BE2C (cell line): ENCODE measurements at regions not wholly inside any gene's neighbourhood (a gene's known extent, or its start where the extent isn't known, plus 50 kb on each side); places are given as distances from the start of the nearest gene placed in this dataset.

Experiments
- DNase-seq: peaks from one replicate; pipeline ENCODE4 v3.0.0-alpha.2; 2020
- H3K27me3 ChIP-seq: fragments of 250-450 bp; sonication (Bioruptor Pico); 2 replicates; pipeline ENCODE4 v1.5.1; 2020; ENCODE audit warnings: mild to moderate bottlenecking
- H3K36me3 ChIP-seq: fragments of 250-450 bp; sonication (Bioruptor Pico); 2 replicates; pipeline ENCODE4 v1.5.1; 2020; ENCODE audit warnings: mild to moderate bottlenecking
- H3K4me1 ChIP-seq: fragments of 250-450 bp; sonication (Bioruptor Pico); 2 replicates; pipeline ENCODE4 v1.5.1; 2020
- H3K4me3 ChIP-seq: 2 replicates; pipeline ENCODE4 v1.5.1; 2011; ENCODE audit warnings: low read depth, low read length
- H3K9me3 ChIP-seq: fragments of 250-450 bp; sonication (Bioruptor Pico); 2 replicates; pipeline ENCODE4 v1.5.1; 2020
- TF ChIP-seq, protein P1 (sequence below): IDR thresholded peaks from 2 replicates; pipeline ENCODE4 v1.5.1; 2012; ENCODE audit warnings: mild to moderate bottlenecking, low read depth, low read length

DNA sequence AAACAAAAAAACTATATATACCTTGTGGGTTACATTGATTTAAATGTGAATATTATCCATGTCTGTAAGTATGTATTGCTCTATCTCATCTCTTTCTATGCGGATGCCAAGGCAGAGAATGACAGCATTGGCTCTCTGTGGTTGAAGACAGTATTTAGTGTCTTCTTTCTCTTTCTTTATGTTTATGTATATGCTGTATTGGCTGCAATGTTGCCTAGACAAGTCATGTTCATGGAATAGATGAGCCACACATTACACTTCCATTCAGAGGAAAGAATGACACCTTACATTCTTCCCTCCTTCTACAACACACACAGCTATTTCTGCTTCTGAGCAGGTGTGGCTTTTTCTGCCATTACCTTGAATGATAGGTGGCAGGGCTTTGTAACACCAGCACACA lies 639.4 kb upstream of the MIR17HG start:
- H3K27me3 ChIP-seq: no peaks in the 10 kb centered on the region
- H3K4me1 ChIP-seq: no peaks in the 10 kb centered on the region; the same call in 1 of the 2 replicates
- no peaks in the 10 kb centered on the region for H3K36me3 ChIP-seq
- no peaks in the 10 kb centered on the region for H3K9me3 ChIP-seq
- DNase-seq: no peak
- TF ChIP-seq, protein P1, sequence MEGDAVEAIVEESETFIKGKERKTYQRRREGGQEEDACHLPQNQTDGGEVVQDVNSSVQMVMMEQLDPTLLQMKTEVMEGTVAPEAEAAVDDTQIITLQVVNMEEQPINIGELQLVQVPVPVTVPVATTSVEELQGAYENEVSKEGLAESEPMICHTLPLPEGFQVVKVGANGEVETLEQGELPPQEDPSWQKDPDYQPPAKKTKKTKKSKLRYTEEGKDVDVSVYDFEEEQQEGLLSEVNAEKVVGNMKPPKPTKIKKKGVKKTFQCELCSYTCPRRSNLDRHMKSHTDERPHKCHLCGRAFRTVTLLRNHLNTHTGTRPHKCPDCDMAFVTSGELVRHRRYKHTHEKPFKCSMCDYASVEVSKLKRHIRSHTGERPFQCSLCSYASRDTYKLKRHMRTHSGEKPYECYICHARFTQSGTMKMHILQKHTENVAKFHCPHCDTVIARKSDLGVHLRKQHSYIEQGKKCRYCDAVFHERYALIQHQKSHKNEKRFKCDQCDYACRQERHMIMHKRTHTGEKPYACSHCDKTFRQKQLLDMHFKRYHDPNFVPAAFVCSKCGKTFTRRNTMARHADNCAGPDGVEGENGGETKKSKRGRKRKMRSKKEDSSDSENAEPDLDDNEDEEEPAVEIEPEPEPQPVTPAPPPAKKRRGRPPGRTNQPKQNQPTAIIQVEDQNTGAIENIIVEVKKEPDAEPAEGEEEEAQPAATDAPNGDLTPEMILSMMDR: no peak
- H3K4me3 ChIP-seq: no peak overlapping the region

DNA sequence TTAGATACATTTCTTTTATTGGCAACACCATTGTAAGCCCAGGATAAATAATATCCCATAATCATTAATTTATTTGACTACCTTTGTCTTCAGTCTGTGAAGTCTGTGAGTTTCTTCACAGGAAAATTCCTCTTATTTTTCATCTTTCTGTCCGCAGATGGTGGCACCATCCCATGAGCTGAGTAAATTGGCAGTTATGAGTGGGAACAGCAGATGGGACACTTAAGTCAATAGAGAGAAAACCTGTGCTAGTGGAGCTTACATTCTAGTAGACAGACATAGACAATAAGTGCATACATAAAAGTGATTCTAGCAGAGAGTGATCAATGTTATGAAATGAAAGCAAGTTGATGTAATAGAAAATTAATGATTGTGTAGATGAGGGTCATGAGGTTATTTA lies 638.2 kb upstream of the MIR17HG start:
- TF ChIP-seq, protein P1: no peak
- no peak for DNase-seq
- Histone ChIP-seq H3K4me1 (peaks cover 7% of the 10 kb centered on the region), H3K27me3 (no peaks in the 10 kb centered on the region), H3K36me3 (no peaks in the 10 kb centered on the region), H3K4me3 (no peak overlapping the region), H3K9me3 (no peaks in the 10 kb centered on the region)

DNA sequence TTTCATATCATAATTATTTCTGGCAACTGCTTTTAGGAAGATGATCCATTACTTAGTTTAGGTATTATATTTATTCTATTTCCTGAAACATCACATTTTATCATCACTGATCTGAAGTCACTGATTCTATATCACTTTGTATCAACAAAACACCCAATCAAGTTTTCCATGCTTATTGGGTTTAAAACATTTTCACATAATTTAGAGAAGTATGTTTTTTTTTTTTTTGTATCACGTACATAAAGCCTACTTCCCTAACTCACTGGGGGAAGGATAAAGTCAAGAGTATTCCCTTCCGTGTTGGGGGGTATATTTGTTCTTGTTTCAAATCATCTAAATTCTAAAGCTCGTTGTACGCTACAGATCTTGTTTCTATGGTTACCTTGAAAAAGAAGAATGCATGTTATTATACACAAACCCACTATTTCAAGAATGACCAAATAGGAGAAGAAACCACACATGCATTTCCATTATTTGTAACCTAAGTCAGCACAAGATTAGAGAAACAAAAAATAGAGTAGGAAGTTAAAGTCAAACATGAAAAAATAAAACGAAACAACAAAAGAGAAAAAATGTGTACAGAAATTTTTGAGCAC lies 637.2 kb upstream of the MIR17HG start:
- DNase-seq: no peak
- TF ChIP-seq, protein P1: no peak
- Histone ChIP-seq H3K4me3 (no peak overlapping the region), H3K4me1 (peaks cover 7% of the 10 kb centered on the region), H3K27me3 (no peaks in the 10 kb centered on the region), H3K9me3 (no peaks in the 10 kb centered on the region), H3K36me3 (no peaks in the 10 kb centered on the region)

DNA sequence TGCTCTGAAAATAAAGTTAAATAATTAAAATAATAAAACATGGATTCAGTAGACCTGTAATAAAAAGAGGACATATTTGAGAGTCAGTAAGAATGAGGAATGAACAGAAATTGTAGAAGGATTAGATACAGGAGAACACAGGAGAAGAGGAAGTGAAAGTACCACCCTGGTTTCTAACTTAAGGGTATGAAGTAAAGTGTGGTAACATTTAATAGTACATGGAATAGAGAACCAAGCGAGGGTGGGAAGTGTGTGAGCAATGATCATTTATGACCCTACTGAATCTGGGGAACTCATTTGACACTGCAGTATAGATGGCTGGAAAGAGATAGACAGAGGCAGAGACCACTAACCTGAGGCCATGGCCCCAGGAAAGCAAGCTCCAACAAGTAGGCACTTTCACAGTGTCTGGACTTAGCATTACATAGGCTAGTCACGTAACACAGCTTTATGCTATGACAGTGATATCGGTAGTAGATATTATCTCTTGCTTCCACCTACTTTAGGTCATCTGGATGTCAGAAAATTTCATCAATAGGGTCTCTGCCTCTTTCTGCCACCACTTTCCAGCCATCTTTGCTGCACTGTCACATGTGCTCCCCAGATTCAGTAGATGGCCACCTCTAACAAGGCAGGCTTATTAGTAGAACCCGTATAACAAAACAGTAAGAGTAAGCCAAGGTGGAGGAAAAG lies 633.9 kb upstream of the MIR17HG start:
- Histone ChIP-seq H3K9me3 (no peaks in the 10 kb centered on the region), H3K27me3 (no peaks in the 10 kb centered on the region), H3K4me3 (no peak overlapping the region), H3K36me3 (no peaks in the 10 kb centered on the region), H3K4me1 (peaks cover 7% of the 10 kb centered on the region)
- TF ChIP-seq, protein P1: no peak
- peak; percentile 11 for DNase-seq

DNA sequence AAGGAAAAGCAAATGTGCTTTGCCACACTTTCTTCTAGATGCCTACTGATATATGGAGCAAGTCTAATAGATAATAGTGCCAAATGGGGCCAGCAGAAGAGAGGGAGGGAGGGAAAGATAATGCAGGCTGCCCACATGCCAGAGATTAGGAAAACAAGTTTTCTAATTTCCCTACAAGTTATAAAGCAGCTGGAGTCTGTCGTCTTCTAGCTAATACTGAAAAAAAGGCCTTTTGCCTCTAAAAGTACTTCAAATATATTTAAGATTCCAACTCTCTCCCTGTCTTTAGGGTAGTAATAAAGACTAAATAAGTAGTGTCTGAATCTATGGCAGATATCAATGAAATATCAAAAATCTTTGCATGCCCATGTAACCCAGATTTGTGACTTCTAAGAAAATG lies 632.0 kb upstream of the MIR17HG start:
- TF ChIP-seq, protein P1: no peak
- no peaks in the 10 kb centered on the region for H3K36me3 ChIP-seq
- no peaks in the 10 kb centered on the region for H3K27me3 ChIP-seq
- peaks cover 7% of the 10 kb centered on the region for H3K4me1 ChIP-seq
- no peaks in the 10 kb centered on the region for H3K9me3 ChIP-seq
- no peak overlapping the region for H3K4me3 ChIP-seq
- DNase-seq: no peak

DNA sequence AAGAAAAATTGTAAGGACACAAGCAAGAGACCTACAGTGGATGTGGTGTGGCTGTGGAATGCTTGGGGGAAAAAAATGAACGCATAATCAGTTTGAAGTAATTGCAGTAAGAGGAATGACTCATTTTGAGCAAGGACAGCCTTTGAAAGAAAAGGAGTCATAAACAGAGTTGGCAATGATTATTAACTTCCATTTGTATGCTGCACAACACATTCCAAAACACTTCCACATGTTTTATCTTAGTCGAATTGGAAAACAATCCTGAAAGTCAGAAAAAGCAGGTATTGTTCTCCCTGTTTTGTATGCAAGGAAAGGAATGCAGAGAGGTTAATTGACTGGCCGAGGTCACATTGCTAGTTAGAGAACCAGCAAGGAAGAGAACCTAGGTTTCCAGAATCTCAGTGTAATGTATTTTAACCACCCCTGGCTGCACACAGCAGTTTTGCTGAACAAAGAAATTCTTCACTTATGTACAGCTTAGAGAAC lies 630.0 kb upstream of the MIR17HG start:
- no peaks in the 10 kb centered on the region for H3K36me3 ChIP-seq
- H3K4me3 ChIP-seq: no peak overlapping the region
- peaks cover 7% of the 10 kb centered on the region for H3K4me1 ChIP-seq
- no peaks in the 10 kb centered on the region for H3K9me3 ChIP-seq
- TF ChIP-seq, protein P1: no peak
- no peaks in the 10 kb centered on the region for H3K27me3 ChIP-seq
- no peak for DNase-seq
